Activated CD8-positive, alpha-beta memory T cell treated with anti-CD3 and anti-CD28 coated beads, Interleukin-2, amount 10 ng/mL, durations not matched to agents 7 days and 5 days (primary cell): ENCODE measurements at regions not wholly inside any gene's neighbourhood (a gene's known extent, or its start where the extent isn't known, plus 50 kb on each side); places are given as distances from the start of the nearest gene placed in this dataset.

Experiments used
- ATAC-seq: fragments of 150-1000 bp; cut with Tn5 transposase; one replicate; pipeline ENCODE4 v1.10.0; 2021; ENCODE audit warnings: moderate library complexity
- CTCF ChIA-PET: fragments of 350-600 bp; sonication (Branson Sonifier 250); formaldehyde crosslinking; loops from one replicate; lab custom pipeline; 2021; ENCODE audit warnings: antibody characterized with exemption; lab: Charles Lee
- DNase-seq: peaks from one replicate; pipeline ENCODE4 v3.0.0-alpha.2; 2020
- H3K27ac Mint-ChIP-seq: one replicate; pipeline ENCODE4 v1.8.0; 2021; ENCODE audit warnings: mild to moderate bottlenecking, mixed read lengths
- H3K27me3 Mint-ChIP-seq: one replicate; pipeline ENCODE4 v1.8.0; 2021; ENCODE audit warnings: mixed read lengths
- H3K36me3 Mint-ChIP-seq: one replicate; pipeline ENCODE4 v1.8.0; 2021; ENCODE audit warnings: mild to moderate bottlenecking, mixed read lengths
- H3K4me1 Mint-ChIP-seq: one replicate; pipeline ENCODE4 v1.8.0; 2021; ENCODE audit warnings: mixed read lengths
- H3K4me3 Mint-ChIP-seq: one replicate; pipeline ENCODE4 v1.8.0; 2021; ENCODE audit warnings: mild to moderate bottlenecking, moderate library complexity, mixed read lengths
- H3K9me3 Mint-ChIP-seq: one replicate; pipeline ENCODE4 v1.8.0; 2022; ENCODE audit warnings: low read depth, mixed read lengths

DNA sequence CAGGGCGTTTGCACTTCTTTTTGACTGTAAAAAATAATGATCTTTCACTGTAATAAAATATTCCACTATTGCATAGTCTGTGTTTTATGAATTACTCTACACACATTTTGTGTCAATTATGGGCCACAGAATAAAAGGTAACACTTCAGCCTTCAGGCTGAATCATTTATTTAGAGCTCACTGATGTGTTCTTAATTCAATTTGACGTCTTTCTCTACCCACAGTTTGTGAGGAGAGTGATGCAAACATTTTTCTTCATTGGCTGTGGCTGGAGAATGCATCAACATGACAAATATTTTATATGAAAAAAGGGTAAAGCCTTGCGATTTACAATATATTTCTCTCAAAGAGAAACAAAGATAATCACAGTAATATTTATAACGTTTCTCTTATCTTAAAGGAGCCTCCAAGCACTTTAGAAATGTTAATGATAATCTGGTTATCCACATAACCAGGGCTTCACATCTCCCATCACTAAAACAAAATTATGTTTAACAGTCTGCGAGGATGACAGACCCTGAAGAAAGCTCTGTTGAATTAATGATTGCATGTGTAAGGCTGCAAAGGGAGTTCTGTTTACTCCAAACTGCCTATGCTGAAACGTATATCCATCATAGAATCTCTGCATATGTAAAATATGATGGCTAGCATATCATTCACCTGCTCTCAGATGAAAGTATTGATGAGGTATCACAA is 951.3 kb downstream of the ZPLD1 start:
- Mint-ChIP-seq H3K4me1 (no peaks in the 10 kb centered on the region), H3K27ac (no peak overlapping the region), H3K9me3 (no peaks in the 10 kb centered on the region), H3K4me3 (no peak overlapping the region), H3K27me3 (no peaks in the 10 kb centered on the region), H3K36me3 (no peaks in the 10 kb centered on the region)
- ATAC-seq (no peak), DNase-seq (no peak)
- CTCF ChIA-PET, result no interaction called here

GRCh38 chr3:103388214-103388613 is 953.4 kb downstream of the ZPLD1 start:
- no peaks in the 10 kb centered on the region for H3K36me3 Mint-ChIP-seq
- CTCF ChIA-PET, result no interaction called here

DNA sequence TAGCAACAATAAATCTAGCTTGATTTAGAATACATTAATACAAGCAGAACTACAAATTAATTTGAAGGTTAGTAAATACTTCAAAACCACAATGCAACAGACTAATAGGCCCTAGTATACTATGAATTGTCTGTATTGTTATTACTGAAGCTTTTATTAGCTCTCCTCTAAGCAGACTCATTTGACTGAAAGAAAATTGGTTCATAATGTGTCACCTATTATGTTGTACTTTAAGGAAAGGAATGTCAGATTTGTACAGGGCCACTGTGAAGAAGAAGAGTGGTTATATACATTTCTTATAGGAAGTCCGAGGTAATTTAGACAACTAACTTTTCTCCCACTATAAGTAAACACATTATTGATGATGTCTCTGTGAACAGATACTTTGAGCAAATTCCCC is 954.5 kb downstream of the ZPLD1 start:
- ATAC-seq (no peak), DNase-seq (no peak)
- CTCF ChIA-PET, result no interaction called here
- no peak overlapping the region for H3K27ac Mint-ChIP-seq
- H3K4me1 Mint-ChIP-seq, result no peaks in the 10 kb centered on the region
- H3K27me3 Mint-ChIP-seq, result no peaks in the 10 kb centered on the region
- H3K9me3 Mint-ChIP-seq, result no peaks in the 10 kb centered on the region
- H3K36me3 Mint-ChIP-seq, result no peaks in the 10 kb centered on the region
- no peak overlapping the region for H3K4me3 Mint-ChIP-seq

More at GRCh38 chr3:103388214-103388613, 953.4 kb downstream of the ZPLD1 start:
- Mint-ChIP-seq H3K27me3 (no peaks in the 10 kb centered on the region), H3K4me3 (no peak overlapping the region), H3K9me3 (no peaks in the 10 kb centered on the region), H3K4me1 (no peaks in the 10 kb centered on the region), H3K27ac (no peak overlapping the region)
- DNase-seq (no peak), ATAC-seq (no peak)

GRCh38 chr3:103393395-103394186 is 958.8 kb downstream of the ZPLD1 start:
- Mint-ChIP-seq H3K4me1 (no peaks in the 10 kb centered on the region), H3K27ac (no peak overlapping the region), H3K36me3 (no peaks in the 10 kb centered on the region), H3K27me3 (no peaks in the 10 kb centered on the region), H3K9me3 (no peaks in the 10 kb centered on the region), H3K4me3 (no peak overlapping the region)
- CTCF ChIA-PET, result no interaction called here
- no peak for ATAC-seq
- DNase-seq, result no peak

GRCh38 chr3:103403191-103403590 is 968.4 kb downstream of the ZPLD1 start:
- H3K36me3 Mint-ChIP-seq, result no peaks in the 10 kb centered on the region
- CTCF ChIA-PET, result no interaction called here
- no peak for ATAC-seq
- no peak for DNase-seq
- H3K27me3 Mint-ChIP-seq, result no peaks in the 10 kb centered on the region
- H3K27ac Mint-ChIP-seq, result no peak overlapping the region
- H3K9me3 Mint-ChIP-seq, result no peaks in the 10 kb centered on the region
- H3K4me1 Mint-ChIP-seq, result no peaks in the 10 kb centered on the region
- H3K4me3 Mint-ChIP-seq, result no peak overlapping the region

GRCh38 chr3:103406320-103406850 is 971.6 kb downstream of the ZPLD1 start:
- DNase-seq (no peak), ATAC-seq (no peak)
- CTCF ChIA-PET, result no interaction called here
- Mint-ChIP-seq H3K9me3 (no peaks in the 10 kb centered on the region), H3K27ac (no peak overlapping the region), H3K4me1 (no peaks in the 10 kb centered on the region), H3K36me3 (no peaks in the 10 kb centered on the region), H3K4me3 (no peak overlapping the region), H3K27me3 (no peaks in the 10 kb centered on the region)

DNA sequence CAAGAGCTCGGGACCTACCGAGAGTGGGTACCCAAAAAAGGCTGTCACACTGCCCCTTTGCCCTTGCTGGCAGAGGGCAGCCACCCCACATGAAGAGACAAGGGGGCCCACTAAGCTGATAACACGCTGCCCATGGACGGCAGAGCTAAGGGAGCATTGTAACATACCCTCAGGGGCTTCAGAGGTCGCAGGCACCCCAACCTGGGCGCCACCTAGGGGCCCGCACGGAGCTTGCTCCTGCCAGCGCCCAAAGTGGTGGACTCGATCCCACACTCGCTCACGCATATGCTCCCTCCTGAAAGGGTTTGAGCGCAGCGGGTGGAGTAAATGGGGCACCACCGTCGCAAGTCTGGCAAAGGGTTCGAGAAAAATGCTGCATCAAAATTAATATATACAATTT is 975.4 kb downstream of the ZPLD1 start:
- ATAC-seq (no peak), DNase-seq (no peak)
- H3K27ac Mint-ChIP-seq, result no peak overlapping the region
- H3K4me1 Mint-ChIP-seq, result no peaks in the 10 kb centered on the region
- no peaks in the 10 kb centered on the region for H3K36me3 Mint-ChIP-seq
- no peak overlapping the region for H3K4me3 Mint-ChIP-seq
- H3K9me3 Mint-ChIP-seq, result peaks cover 2% of the 10 kb centered on the region
- no peaks in the 10 kb centered on the region for H3K27me3 Mint-ChIP-seq
- CTCF ChIA-PET, result no interaction called here

GRCh38 chr3:103421460-103421859 is 986.6 kb downstream of the ZPLD1 start:
- DNase-seq (no peak), ATAC-seq (no peak)
- Mint-ChIP-seq H3K27ac (no peak overlapping the region), H3K36me3 (no peaks in the 10 kb centered on the region), H3K9me3 (peaks cover 2% of the 10 kb centered on the region), H3K4me1 (no peaks in the 10 kb centered on the region), H3K27me3 (no peaks in the 10 kb centered on the region), H3K4me3 (no peak overlapping the region)
- CTCF ChIA-PET, result interaction anchor here (1.0 kb wide), 1 partner anchor 15 kb away, joined by 3 read pairs; no protein-coding TSS in a partner anchor

GRCh38 chr3:103437883-103438282 is 1003.1 kb downstream of the ZPLD1 start:
- DNase-seq (no peak), ATAC-seq (no peak)
- Mint-ChIP-seq H3K4me3 (no peak overlapping the region), H3K9me3 (peaks cover 2% of the 10 kb centered on the region), H3K36me3 (no peaks in the 10 kb centered on the region), H3K27me3 (no peaks in the 10 kb centered on the region), H3K4me1 (no peaks in the 10 kb centered on the region), H3K27ac (no peak overlapping the region)
- CTCF ChIA-PET, result no interaction called here

- Mint-ChIP-seq H3K4me3 (no peak overlapping the region), H3K27ac (no peak overlapping the region), H3K27me3 (no peaks in the 10 kb centered on the region), H3K9me3 (peaks cover 2% of the 10 kb centered on the region), H3K4me1 (no peaks in the 10 kb centered on the region), H3K36me3 (no peaks in the 10 kb centered on the region)
- CTCF ChIA-PET, result no interaction called here
- DNase-seq (no peak), ATAC-seq (no peak)
Measured at GRCh38 chr3:103440539-103441203, 1005.9 kb downstream of the ZPLD1 start.

- Mint-ChIP-seq H3K4me1 (no peaks in the 10 kb centered on the region), H3K27ac (no peak overlapping the region), H3K36me3 (no peaks in the 10 kb centered on the region), H3K9me3 (peaks cover 2% of the 10 kb centered on the region), H3K27me3 (no peaks in the 10 kb centered on the region), H3K4me3 (no peak overlapping the region)
- DNase-seq (no peak), ATAC-seq (no peak)
- CTCF ChIA-PET, result no interaction called here
Measured at GRCh38 chr3:103446953-103447629, 1012.3 kb downstream of the ZPLD1 start.

GRCh38 chr3:103453152-103453551 is 1018.3 kb downstream of the ZPLD1 start:
- Mint-ChIP-seq H3K27me3 (no peaks in the 10 kb centered on the region), H3K9me3 (peaks cover 2% of the 10 kb centered on the region), H3K27ac (no peak overlapping the region), H3K4me1 (no peaks in the 10 kb centered on the region), H3K4me3 (no peak overlapping the region), H3K36me3 (no peaks in the 10 kb centered on the region)
- no peak for DNase-seq
- no peak for ATAC-seq
- CTCF ChIA-PET, result no interaction called here

DNA sequence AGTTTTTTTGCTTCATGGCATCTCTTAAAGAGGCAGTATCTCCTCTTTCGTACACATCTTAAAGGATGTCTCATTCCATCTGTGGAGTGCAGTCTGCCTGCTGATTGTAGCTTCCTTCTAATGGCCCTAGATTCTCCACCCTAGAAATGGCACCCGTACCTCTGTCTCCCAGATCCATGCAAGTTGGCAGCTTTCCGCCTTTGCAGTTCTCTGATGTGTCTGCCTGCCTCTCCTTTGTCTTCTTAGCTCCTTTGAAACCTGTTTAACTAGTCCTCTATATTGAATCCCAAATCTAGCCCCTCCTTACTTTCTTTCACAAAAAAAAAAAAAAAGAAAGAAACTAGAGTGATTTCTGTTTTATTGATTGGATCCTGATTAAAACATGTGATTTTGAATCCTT is 1025.0 kb downstream of the ZPLD1 start:
- CTCF ChIA-PET, result no interaction called here
- no peaks in the 10 kb centered on the region for H3K4me1 Mint-ChIP-seq
- DNase-seq, result no peak
- no peak overlapping the region for H3K27ac Mint-ChIP-seq
- no peaks in the 10 kb centered on the region for H3K36me3 Mint-ChIP-seq
- no peak for ATAC-seq
- peaks cover 2% of the 10 kb centered on the region for H3K9me3 Mint-ChIP-seq
- H3K27me3 Mint-ChIP-seq, result no peaks in the 10 kb centered on the region
- no peak overlapping the region for H3K4me3 Mint-ChIP-seq
